HG02798 (cell line): ENCODE measurements at regions not wholly inside any gene's neighbourhood (a gene's known extent, or its start where the extent isn't known, plus 50 kb on each side); places are given as distances from the start of the nearest gene placed in this dataset.

ENCODE experiments used
- ATAC-seq: cut with Tn5 transposase; IDR thresholded peaks from one replicate; pipeline ENCODE4 v1.9.1; 2021; ENCODE audit warnings: mild to moderate bottlenecking; ENCODE audit not compliant: unreplicated experiment, poor library complexity

- ATAC-seq = no peak
Measured at GRCh38 chr9:38200431-38200830, 131.4 kb upstream of the SHB start.

- ATAC-seq = no peak
Measured at GRCh38 chr9:38198140-38198539, 129.1 kb upstream of the SHB start.

DNA sequence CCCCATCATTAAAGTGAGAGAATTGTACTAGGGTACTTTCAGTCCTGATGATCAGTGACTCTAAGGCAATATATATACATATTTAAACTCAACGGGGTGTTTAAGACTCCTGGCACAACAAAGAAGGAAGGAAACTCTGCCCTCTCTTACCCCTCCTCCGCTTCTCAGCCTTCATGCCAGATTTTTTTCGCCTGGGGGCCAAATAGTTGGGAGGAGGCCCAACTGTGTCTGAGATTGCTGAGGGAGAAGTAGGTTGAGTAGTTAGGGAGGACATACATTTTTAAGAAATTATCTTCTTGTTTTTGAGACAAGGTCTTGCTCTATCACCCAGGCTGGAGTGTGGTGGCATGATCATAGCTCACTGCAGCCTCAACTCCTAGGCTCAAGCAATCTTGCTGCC lies 127.7 kb upstream of the SHB start:
- ATAC-seq = no peak

DNA sequence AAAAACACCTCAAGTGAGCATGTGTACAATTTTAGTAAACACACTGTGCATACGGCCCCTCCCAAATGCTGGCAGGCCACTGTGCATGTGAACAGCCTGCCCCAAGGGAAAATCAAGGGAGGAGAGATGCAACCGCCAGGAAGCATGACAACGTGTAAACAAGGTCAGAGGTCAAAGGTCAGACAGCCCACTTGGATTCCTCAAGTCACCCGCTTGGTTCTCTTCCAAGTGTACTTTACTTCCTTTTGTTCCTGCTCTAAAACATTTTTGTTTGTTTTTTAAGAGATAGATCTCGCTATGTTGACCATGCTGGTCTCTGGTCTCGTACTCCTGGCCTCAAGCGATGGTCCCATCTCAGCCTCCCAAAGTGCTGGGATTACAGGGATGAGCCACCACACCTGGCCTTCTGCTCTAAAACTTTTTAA lies 126.7 kb upstream of the SHB start:
- no peak for ATAC-seq

DNA sequence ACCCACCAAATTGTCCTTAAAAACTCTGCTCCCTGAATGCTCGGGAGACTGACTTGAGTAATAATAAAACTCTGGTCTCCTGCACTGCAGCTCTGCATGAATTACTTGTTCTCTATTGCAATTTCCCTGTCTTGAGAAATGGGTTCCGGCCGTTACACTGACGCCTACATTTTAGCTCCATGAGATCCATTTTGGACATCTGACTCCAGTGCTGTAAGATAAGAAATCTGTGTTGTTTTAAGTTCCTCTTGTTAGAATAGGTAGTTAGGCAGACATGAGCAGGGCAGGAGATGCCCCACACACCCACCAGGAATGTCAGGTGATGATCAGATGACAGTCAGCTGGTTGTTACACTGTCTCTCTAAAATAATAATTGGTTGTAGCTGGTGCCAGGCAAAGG lies 125.8 kb upstream of the SHB start:
- ATAC-seq = no peak

- no peak for ATAC-seq
Measured at GRCh38 chr9:38192731-38193265, 123.8 kb upstream of the SHB start.

GRCh38 chr9:38186404-38187115 lies 117.5 kb upstream of the SHB start:
- no peak for ATAC-seq

DNA sequence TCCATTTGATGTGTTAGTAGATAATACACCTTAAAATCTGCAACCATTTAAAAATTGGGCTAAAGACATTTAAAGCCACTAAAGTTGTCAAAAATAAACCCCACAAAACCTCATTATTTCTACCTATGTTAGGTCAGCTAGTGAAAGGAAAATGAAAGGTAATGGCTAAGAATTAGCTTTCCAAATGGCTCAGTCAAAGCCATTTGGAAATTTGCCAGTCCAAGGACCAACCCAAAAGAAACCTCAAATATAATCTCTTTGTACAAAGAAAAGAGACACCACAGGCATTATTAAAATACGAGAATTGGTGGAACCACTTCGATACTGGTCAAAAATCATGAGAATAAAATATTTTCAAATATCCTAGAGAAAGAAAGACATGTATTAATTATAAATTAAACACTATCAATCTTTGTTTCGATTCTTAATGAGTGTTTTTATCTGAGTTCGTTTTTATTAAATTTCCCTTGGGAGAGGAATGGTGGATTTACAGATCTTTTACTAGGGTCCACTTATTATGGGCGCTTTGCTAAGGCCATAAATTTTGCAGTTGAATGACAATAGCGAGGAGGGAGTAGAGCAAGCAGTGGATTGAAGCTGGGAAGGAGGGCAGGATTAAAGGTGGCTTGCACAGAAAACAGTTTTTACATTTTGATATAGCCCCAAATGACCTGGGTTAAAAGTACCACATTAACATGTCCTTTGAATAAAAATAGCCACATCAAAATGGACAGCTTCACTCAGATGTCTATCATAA lies 116.8 kb upstream of the SHB start:
- no peak for ATAC-seq

DNA sequence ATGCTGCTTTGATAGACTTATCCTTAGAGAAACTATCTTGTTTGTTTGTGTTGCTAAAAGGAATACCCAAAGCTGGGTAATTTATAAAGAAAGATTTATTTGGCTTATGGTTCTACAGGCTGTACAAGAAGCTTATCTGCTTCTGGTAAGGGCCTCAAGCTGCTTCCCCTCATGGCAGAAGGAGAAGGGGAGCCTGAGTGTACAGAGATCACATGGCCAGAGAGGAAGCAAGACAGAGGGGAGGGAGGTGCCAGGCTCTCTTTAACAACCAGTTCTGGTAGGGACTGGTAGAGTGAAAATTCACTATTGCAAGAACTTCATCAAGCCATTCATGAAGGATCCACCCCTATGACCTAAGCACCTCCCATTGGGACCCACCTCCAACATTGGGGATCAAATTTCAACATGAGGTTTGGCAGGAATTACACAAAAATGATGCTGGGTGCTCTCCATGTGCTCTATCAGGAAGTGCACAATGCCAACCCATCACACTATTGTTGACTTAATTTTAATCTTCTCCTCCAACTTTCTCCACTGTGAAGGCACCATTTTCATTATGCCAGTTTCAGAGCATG lies 115.1 kb upstream of the SHB start:
- no peak for ATAC-seq

GRCh38 chr9:38182321-38182720 lies 113.3 kb upstream of the SHB start:
- ATAC-seq = peak; percentile 57

DNA sequence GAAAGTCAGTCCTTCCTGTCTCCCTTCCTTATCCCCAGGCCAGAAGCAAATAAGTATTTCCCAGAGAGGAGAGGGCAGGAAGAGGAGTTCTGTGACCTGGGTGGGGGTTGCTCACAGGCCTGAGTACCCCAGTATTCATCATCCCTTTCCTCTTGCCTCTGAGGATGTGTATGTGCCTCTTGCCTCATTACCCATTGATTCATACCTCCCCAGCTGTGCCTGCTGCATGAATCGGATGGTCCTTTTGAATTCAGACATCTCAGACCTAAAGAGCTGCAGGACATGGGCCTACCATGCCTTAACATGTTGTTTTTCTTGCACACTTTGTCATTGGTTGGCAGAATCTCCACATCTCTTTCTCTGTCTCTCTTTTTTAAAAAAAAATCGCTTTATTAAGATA lies 112.8 kb upstream of the SHB start:
- ATAC-seq = no peak

GRCh38 chr9:38181232-38181631 lies 112.2 kb upstream of the SHB start:
- ATAC-seq = no peak

GRCh38 chr9:38180656-38181055 lies 111.6 kb upstream of the SHB start:
- ATAC-seq = no peak

GRCh38 chr9:38179965-38180364 lies 110.9 kb upstream of the SHB start:
- ATAC-seq = no peak

DNA sequence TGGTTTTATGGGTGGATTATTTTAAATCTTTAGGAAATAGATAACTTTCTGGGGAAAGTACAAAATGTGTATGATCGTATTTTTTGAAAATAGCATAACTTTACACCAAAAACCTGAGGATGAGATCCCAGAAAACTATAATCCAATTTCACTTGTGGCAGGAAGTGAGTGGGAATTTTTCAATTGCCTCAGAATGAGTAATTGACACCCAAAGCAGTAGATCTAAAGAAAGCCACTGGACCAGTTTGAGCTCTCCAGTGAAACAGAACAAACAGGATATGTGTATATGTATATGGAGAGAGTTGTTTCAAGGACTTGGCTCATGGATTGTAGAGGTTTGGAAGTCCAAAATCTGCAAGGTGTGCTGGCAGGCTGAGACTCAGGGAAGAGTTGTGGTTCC lies 109.2 kb upstream of the SHB start:
- no peak for ATAC-seq

- ATAC-seq = no peak
Measured at GRCh38 chr9:38177680-38178079, 108.7 kb upstream of the SHB start.

DNA sequence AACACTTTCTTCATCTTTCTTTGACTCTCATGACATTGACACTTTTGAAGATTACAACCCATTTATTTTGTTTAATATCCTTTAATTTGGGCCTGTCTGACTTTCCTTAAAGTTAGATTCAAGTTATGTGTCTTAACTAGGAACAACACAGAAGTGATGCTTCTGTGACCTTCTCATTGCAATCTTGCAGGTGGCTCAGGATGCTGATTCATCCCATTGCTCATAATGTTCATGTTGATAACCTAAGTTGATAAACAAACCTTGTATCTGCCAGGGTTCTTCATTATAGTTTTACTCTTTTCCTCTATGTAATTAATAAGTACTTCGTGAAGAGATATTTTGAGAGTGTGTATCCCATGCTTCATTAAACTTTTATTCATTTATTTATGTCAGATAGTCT lies 107.2 kb upstream of the SHB start:
- ATAC-seq = no peak

- ATAC-seq = no peak
Measured at GRCh38 chr9:38175423-38175822, 106.4 kb upstream of the SHB start.

- ATAC-seq = no peak
Measured at GRCh38 chr9:38172586-38172985, 103.6 kb upstream of the SHB start.

GRCh38 chr9:38171926-38172325 lies 102.9 kb upstream of the SHB start:
- ATAC-seq = no peak

GRCh38 chr9:38171538-38171884 lies 102.5 kb upstream of the SHB start:
- no peak for ATAC-seq
